Fibroblast of pulmonary artery (primary cell): ENCODE measurements at regions not wholly inside any gene's neighbourhood (a gene's known extent, or its start where the extent isn't known, plus 50 kb on each side); places are given as distances from the start of the nearest gene placed in this dataset.

ENCODE experiments used
- DNase-seq: peaks from one replicate; pipeline ENCODE4 v3.0.0-alpha.2; 2010; ENCODE audit warnings: low read depth
- H3K4me3 ChIP-seq: replicated peaks from 2 replicates; pipeline ENCODE4 v1.5.1; 2011; ENCODE audit warnings: low read depth, mild to moderate bottlenecking, control low read depth, low read length, moderate library complexity
- TF ChIP-seq, protein P1 (sequence below): IDR thresholded peaks from 2 replicates; pipeline ENCODE4 v1.5.1; 2011; ENCODE audit warnings: mild to moderate bottlenecking, control low read depth, low read length, inconsistent platforms; ENCODE audit errors: missing control alignments

DNA sequence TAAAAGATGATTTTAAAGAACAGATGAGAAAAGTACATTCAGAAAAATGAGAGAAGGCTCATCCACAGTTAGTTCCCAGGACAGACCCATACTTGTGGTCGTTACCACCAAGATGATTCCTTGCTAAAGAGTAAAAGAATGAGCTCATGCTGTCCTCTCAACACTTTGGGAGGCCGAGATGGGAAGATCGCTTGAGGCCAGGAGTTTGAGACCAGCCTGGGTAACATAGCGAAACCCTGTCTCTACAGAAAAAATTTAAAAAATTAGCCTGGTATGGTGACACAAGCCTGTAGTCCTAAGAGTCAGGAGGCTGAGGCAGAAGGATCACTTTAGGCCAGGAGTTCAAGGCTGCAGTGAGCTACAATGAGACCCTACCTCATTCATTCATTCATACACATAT, 60.7 kb upstream of the CNEP1R1 start:
- no peak overlapping the region for H3K4me3 ChIP-seq
- no peak for DNase-seq
- TF ChIP-seq, protein P1, sequence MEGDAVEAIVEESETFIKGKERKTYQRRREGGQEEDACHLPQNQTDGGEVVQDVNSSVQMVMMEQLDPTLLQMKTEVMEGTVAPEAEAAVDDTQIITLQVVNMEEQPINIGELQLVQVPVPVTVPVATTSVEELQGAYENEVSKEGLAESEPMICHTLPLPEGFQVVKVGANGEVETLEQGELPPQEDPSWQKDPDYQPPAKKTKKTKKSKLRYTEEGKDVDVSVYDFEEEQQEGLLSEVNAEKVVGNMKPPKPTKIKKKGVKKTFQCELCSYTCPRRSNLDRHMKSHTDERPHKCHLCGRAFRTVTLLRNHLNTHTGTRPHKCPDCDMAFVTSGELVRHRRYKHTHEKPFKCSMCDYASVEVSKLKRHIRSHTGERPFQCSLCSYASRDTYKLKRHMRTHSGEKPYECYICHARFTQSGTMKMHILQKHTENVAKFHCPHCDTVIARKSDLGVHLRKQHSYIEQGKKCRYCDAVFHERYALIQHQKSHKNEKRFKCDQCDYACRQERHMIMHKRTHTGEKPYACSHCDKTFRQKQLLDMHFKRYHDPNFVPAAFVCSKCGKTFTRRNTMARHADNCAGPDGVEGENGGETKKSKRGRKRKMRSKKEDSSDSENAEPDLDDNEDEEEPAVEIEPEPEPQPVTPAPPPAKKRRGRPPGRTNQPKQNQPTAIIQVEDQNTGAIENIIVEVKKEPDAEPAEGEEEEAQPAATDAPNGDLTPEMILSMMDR, result no peak

DNA sequence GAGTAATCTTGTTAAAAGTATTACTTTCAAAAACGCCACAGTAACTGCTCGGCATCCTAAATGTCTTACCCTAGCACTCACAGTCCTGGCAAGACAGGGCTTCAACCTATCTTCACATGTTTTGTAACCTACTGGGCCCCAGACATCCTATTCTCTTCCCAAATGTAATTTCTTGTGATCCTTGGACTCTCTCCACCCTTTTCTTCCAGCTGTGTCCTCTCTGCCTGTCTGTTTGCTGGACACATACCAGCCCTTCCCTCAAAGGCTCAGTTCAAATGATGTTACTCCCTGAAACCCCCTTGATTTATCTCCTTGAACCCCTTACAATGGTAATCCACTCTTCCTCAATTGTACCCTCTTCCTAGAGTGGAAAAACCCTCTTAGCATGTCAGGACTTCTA, 60.1 kb upstream of the CNEP1R1 start:
- DNase-seq, result no peak
- TF ChIP-seq, protein P1, result no peak
- H3K4me3 ChIP-seq, result no peak overlapping the region

DNA sequence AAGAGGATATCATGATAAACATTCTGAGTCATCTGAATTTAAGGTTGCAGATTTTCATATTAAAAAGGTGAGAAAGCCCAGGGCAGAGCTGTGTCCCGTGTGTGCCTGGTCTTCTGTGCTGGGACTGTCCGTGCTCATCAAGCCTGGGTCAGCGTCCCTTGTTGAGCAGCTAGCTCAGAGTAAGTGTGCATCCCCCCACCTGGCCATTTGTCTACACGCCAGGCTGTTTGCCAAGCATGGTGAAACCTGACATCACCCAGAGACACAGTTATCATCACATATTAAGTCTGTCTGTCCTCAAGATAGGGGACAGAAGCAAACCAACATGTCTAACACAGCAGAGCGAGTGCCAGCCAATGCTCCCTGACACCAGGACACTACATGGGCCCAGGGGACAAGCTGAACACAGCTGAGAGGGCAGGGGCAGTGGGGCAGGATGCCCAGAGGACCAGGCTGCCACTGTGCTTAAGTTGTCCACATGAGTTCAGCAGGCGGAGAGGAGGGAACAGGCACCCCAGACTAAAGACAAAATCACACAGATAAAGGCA, 57.9 kb upstream of the CNEP1R1 start:
- no peak overlapping the region for H3K4me3 ChIP-seq
- TF ChIP-seq, protein P1, result no peak
- no peak for DNase-seq

DNA sequence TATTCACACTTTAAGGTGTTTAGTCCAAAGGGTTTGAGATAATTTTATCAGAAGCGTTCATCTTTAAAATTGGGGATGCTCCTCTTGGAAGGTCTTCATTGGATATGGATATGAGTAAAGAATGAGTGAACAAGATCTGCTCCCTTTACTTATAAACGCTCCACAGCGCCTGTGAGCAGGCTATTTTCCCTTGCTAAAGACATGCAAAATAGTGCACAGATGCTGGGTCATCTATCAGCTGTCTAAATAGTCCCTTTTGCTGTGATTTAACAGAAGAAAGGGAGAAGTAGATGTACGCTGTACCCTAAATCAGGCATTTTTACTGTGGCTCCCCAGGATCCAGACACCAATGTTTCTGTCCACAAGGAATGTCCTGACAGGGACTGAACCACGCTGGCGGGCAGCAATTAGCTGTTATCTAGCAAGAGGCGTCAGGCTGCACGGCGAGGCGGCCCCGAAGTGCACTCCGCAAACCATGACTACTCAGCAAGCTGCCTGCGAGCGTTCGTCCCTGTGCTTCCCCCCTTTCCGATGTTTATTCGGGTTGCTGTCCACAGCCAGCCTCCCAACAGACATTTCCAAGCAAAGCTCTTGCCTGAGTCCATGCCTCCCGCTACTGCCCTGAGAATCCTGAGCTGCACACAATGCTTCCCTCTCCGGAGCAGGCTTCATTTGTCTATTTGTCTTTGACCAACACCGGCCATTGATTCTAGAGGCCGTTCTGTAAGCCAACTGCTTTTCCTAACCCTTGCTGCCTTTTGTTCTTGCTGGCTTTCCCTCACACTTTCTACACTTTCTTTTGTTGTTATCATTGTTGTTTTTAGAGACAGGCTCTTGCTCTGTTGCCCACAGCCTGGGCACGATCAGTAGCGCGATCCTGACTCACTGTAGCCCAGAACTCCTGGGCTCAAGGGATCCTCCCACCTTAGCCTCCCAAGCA, 55.7 kb upstream of the CNEP1R1 start:
- H3K4me3 ChIP-seq, result no peak overlapping the region
- peak; percentile 17 for DNase-seq
- TF ChIP-seq, protein P1, result no peak

DNA sequence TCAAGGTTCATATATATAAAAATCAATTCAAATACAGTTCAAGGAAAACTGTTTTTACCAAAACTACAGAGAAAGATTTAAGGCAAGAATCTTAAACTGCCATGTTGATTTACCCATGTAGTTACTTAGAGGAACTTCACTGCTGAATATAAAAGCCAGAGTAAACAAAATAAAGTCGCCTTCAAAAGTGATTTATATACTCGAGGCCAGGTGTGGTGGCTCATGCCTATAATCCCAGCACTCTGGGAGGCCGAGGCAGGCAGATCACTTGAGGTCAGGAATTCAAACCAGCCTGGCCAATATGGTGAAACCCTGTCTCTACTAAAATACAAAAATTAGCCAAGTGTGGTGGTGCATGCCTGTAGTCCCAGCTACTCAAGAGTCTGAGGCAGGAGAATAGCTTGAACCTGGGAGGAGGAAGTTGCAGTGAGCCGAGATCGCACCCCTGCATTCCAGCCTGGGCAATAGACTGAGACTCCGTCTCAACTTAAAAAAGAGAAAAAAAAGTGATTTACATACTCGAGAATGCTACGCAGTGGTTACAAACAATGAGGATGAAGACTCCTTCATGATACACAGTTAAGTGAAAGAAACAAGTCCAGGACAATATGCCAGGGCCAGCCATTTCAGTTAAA, 54.1 kb upstream of the CNEP1R1 start:
- TF ChIP-seq, protein P1, result no peak
- no peak for DNase-seq
- H3K4me3 ChIP-seq, result no peak overlapping the region

DNA sequence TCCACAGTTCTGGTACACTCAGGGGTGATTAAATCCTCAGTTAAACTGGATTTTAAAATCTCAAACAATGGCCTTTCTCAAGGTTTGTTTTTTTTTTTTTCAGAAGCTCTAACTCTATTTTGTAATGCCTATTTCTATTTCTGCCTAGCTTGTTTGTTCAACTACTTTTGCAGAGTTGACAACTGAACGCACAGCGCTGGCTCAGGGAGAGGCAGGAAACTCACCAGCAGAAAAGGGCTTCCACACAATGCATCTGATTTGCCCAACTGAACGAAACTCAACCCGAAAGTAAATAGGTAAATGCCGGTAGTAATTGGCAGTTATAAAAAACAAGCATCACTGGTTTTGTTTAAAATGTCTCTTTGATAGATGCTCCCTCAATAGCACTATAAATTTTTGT, 52.7 kb upstream of the CNEP1R1 start:
- no peak for DNase-seq
- H3K4me3 ChIP-seq, result no peak overlapping the region
- TF ChIP-seq, protein P1, result no peak
